Gastroesophageal sphincter (tissue), 3 donors: ENCODE measurements at regions not wholly inside any gene's neighbourhood (a gene's known extent, or its start where the extent isn't known, plus 50 kb on each side); places are given as distances from the start of the nearest gene placed in this dataset.

ENCODE experiments used
- CTCF ChIP-seq, 4 experiments: fragments of 200-600 bp in 2 of 4; fragments of 450-650 bp in 2 of 4; sonication (generic) in 1 of 4; IDR thresholded peaks; one replicate each; pipeline ENCODE4 v1.5.1; 2017 to 2019; ENCODE audit warnings: antibody characterized with exemption in 4 of 4, mild to moderate bottlenecking in 2 of 4, moderate library complexity in 2 of 4
- EP300 ChIP-seq: sonication (generic); formaldehyde crosslinking; IDR thresholded peaks from one replicate; pipeline ENCODE4 v1.6.1; 2017; ENCODE audit warnings: antibody characterized with exemption, mild to moderate bottlenecking
- POLR2A ChIP-seq, 2 donors: fragments of 450-650 bp; IDR thresholded peaks; one replicate each; pipeline ENCODE4 v1.6.1; 2017; ENCODE audit warnings: antibody characterized with exemption in 2 of 2, mild to moderate bottlenecking in 2 of 2, moderate library complexity in 1 of 2
- POLR2AphosphoS5 ChIP-seq: sonication (generic); formaldehyde crosslinking; IDR thresholded peaks from one replicate; pipeline ENCODE4 v1.6.1; 2017; ENCODE audit warnings: antibody characterized with exemption

GRCh38 chr3:177294221-177294620 lies 96.9 kb upstream of the TBL1XR1 start:
- TF ChIP-seq CTCF (IDR thresholded peaks at IDR 0.05) (no peak), POLR2A (IDR thresholded peaks at IDR 0.05) (no peak), POLR2AphosphoS5 (peak; percentile 19), EP300 (no peak)
